Neuronal stem cell (in vitro differentiated cells): ENCODE measurements at regions not wholly inside any gene's neighbourhood (a gene's known extent, or its start where the extent isn't known, plus 50 kb on each side); places are given as distances from the start of the nearest gene placed in this dataset.

Experiments used
- DNase-seq: peaks from one replicate; pipeline ENCODE4 v3.0.0-alpha.2; 2013; ENCODE audit warnings: low spot score
- H2AFZ ChIP-seq: one replicate; pipeline ENCODE4 v1.6.1; 2013; ENCODE audit warnings: mild to moderate bottlenecking, low read length, inconsistent platforms
- H2AK5ac ChIP-seq: 2 replicates; pipeline ENCODE4 v1.6.1; 2013; ENCODE audit warnings: low read depth, mild to moderate bottlenecking, inconsistent platforms, low read length, moderate library complexity, mixed read lengths
- H2BK120ac ChIP-seq: 2 replicates; pipeline ENCODE4 v1.6.1; 2013; ENCODE audit warnings: low read depth, mild to moderate bottlenecking, inconsistent platforms, low read length, moderate library complexity, mixed read lengths
- H2BK12ac ChIP-seq: one replicate; pipeline ENCODE4 v1.6.1; 2013; ENCODE audit warnings: low read length, inconsistent platforms
- H2BK15ac ChIP-seq: 2 replicates; pipeline ENCODE4 v1.6.1; 2013; ENCODE audit warnings: mild to moderate bottlenecking, low read length, inconsistent platforms, mixed read lengths
- H2BK5ac ChIP-seq: one replicate; pipeline ENCODE4 v1.6.1; 2013; ENCODE audit warnings: inconsistent platforms, mild to moderate bottlenecking, low read length, moderate library complexity
- H3K14ac ChIP-seq: one replicate; pipeline ENCODE4 v1.6.1; 2013; ENCODE audit warnings: low read length, inconsistent platforms
- H3K18ac ChIP-seq: 2 replicates; pipeline ENCODE4 v1.6.1; 2013; ENCODE audit warnings: low read length, inconsistent platforms
- H3K23ac ChIP-seq: 2 replicates; pipeline ENCODE4 v1.6.1; 2013; ENCODE audit warnings: low read depth, mild to moderate bottlenecking, mixed read lengths, low read length, inconsistent platforms; ENCODE audit not compliant: poor library complexity
- H3K27ac ChIP-seq: replicated peaks from 3 replicates; pipeline ENCODE4 v1.5.1; 2013; ENCODE audit warnings: low read length, inconsistent platforms
- H3K27me3 ChIP-seq, 3 experiments: 2 replicates each; pipeline ENCODE4 v1.6.1; 2013; ENCODE audit warnings: low read length in 3 of 3, mild to moderate bottlenecking in 2 of 3, inconsistent platforms in 1 of 3, low read depth in 1 of 3, mixed read lengths in 1 of 3, moderate library complexity in 1 of 3; ENCODE audit not compliant: control insufficient read depth in 3 of 3, insufficient read depth in 3 of 3
- H3K36me3 ChIP-seq, 2 donors: replicated peaks in 1 of 2; 2 replicates each; pipeline ENCODE4 v1.6.1; 2013; ENCODE audit warnings: low read length in 2 of 2; ENCODE audit not compliant: control insufficient read depth in 2 of 2, insufficient read depth in 2 of 2
- H3K4ac ChIP-seq: 2 replicates; pipeline ENCODE4 v1.6.1; 2013; ENCODE audit warnings: inconsistent platforms, mild to moderate bottlenecking, low read length, moderate library complexity
- H3K4me1 ChIP-seq, 2 donors: 1 replicate in 1 of 2; 2 replicates in 1 of 2; pipeline ENCODE4 v1.6.1; 2013; ENCODE audit warnings: low read length in 2 of 2, low read depth in 1 of 2; ENCODE audit not compliant: control insufficient read depth in 2 of 2, insufficient read depth in 1 of 2
- H3K4me2 ChIP-seq: one replicate; pipeline ENCODE4 v1.6.1; 2013; ENCODE audit warnings: mild to moderate bottlenecking, low read length, inconsistent platforms; ENCODE audit not compliant: insufficient read depth, poor library complexity, severe bottlenecking
- H3K4me3 ChIP-seq, 2 donors: 2 replicates each; pipeline ENCODE4 v1.5.1; 2013; ENCODE audit warnings: low read length in 2 of 2, mild to moderate bottlenecking in 2 of 2, inconsistent platforms in 1 of 2, moderate library complexity in 1 of 2
- H3K79me1 ChIP-seq: one replicate; pipeline ENCODE4 v1.6.1; 2013; ENCODE audit warnings: low read depth, mild to moderate bottlenecking, inconsistent platforms, low read length, moderate library complexity
- H3K9ac ChIP-seq: one replicate; pipeline ENCODE4 v1.6.1; 2013; ENCODE audit warnings: mild to moderate bottlenecking, low read depth, low read length, inconsistent platforms; ENCODE audit not compliant: poor library complexity
- H3K9me3 ChIP-seq, 2 donors: replicated peaks in 1 of 2; 2 replicates each; pipeline versions ENCODE3 to v1.6.1; 2013; ENCODE audit warnings: low read length in 2 of 2, mild to moderate bottlenecking in 2 of 2, inconsistent platforms in 1 of 2, low read depth in 1 of 2, mixed read lengths in 1 of 2, moderate library complexity in 1 of 2; ENCODE audit not compliant: control insufficient read depth in 2 of 2, insufficient read depth in 1 of 2
- H4K8ac ChIP-seq: one replicate; pipeline ENCODE4 v1.6.1; 2013; ENCODE audit warnings: low read depth, mild to moderate bottlenecking, inconsistent platforms, low read length, moderate library complexity
- H4K91ac ChIP-seq: one replicate; pipeline ENCODE4 v1.6.1; 2013; ENCODE audit warnings: low read length, low read depth, mild to moderate bottlenecking, inconsistent platforms; ENCODE audit not compliant: poor library complexity
- WGBS, 2 donors: extraction: QIAGEN DNeasy Blood & Tissue Kit; methylation state at CpG; one replicate each; pipeline ENCODE4 v1.1.7; 2013; ENCODE audit warnings: missing lambda C conversion rate in 2 of 2, mixed read lengths in 1 of 2; ENCODE audit not compliant: insufficient read length in 2 of 2, insufficient replicate concordance in 1 of 2; ENCODE audit errors: extremely low coverage in 2 of 2; 5-methylcytosine and 5-hydroxymethylcytosine counted together

GRCh38 chr2:2812648-2813047 is 481.6 kb upstream of the MYT1L start:
- Histone ChIP-seq H3K4me3 (no peak overlapping the region), H3K4ac (no peak overlapping the region), H2BK12ac (no peak overlapping the region), H3K79me1 (no peaks in the 10 kb centered on the region), H3K9me3 (peaks cover 0 to 9% of the 10 kb centered on the region in 2 donors), H2BK5ac (no peak overlapping the region), H2BK15ac (no peak overlapping the region), H2AFZ (no peak overlapping the region), H3K4me2 (no peak overlapping the region), H3K23ac (no peak overlapping the region), H2AK5ac (no peak overlapping the region), H2BK120ac (no peak overlapping the region), H4K91ac (no peak overlapping the region), H3K27me3 (no peaks in the 10 kb centered on the region), H3K27ac (no peak overlapping the region), H3K14ac (no peak overlapping the region), H3K4me1 (no peaks in the 10 kb centered on the region), H3K9ac (no peak overlapping the region), H4K8ac (no peak overlapping the region), H3K36me3 (no peaks in the 10 kb centered on the region), H3K18ac (no peak overlapping the region)
- no peak for DNase-seq
- WGBS, 2 donors, result no CpG with 5 or more reads among the region's 2 CpGs

DNA sequence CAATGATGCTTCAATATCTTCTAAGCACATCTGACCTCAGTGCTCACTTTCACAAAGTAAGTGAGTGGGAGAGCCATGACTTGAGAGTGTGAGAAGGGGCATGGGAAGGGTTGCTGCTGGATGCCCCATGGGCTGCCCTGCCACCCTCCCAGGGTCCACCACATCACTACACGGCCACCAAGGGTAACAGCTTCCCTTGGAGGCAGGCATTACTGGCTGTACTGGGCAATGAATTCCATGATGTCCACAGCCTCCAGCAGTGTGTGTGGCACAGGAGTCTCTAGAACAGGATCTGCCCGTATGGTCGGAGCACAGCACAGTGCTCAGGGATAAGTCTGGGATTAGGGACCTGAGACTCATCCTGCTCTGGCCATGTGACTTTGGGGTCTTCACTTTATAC is 481.0 kb upstream of the MYT1L start:
- Histone ChIP-seq H3K18ac (no peak overlapping the region), H3K79me1 (no peaks in the 10 kb centered on the region), H3K36me3 (no peaks in the 10 kb centered on the region), H3K9me3 (peaks cover 0 to 9% of the 10 kb centered on the region in 2 donors), H3K4me2 (no peak overlapping the region), H3K14ac (no peak overlapping the region), H4K91ac (no peak overlapping the region), H3K4me3 (peak overlapping the region in 1 of 2 donors; percentile 67), H2AK5ac (no peak overlapping the region), H3K27ac (no peak overlapping the region), H3K4ac (no peak overlapping the region), H2AFZ (no peak overlapping the region), H4K8ac (no peak overlapping the region), H3K23ac (no peak overlapping the region), H2BK120ac (no peak overlapping the region), H2BK12ac (no peak overlapping the region), H3K4me1 (no peaks in the 10 kb centered on the region), H2BK15ac (no peak overlapping the region), H3K27me3 (no peaks in the 10 kb centered on the region), H2BK5ac (no peak overlapping the region), H3K9ac (no peak overlapping the region)
- DNase-seq, result no peak
- WGBS, 2 donors, result no CpG with 5 or more reads among the region's 3 CpGs

GRCh38 chr2:2810504-2810903 is 479.4 kb upstream of the MYT1L start:
- Histone ChIP-seq H3K9ac (no peak overlapping the region), H2BK5ac (no peak overlapping the region), H3K4ac (no peak overlapping the region), H2AK5ac (no peak overlapping the region), H4K8ac (no peak overlapping the region), H2BK15ac (no peak overlapping the region), H3K9me3 (peaks cover 0 to 9% of the 10 kb centered on the region in 2 donors), H2BK12ac (no peak overlapping the region), H3K27ac (no peak overlapping the region), H3K4me1 (no peaks in the 10 kb centered on the region), H3K79me1 (no peaks in the 10 kb centered on the region), H3K27me3 (no peaks in the 10 kb centered on the region), H3K4me3 (no peak overlapping the region), H2BK120ac (no peak overlapping the region), H3K18ac (no peak overlapping the region), H4K91ac (no peak overlapping the region), H2AFZ (no peak overlapping the region), H3K4me2 (no peak overlapping the region), H3K14ac (no peak overlapping the region), H3K36me3 (no peaks in the 10 kb centered on the region), H3K23ac (no peak overlapping the region)
- WGBS, 2 donors, result no CpG with 5 or more reads among the region's 6 CpGs
- DNase-seq, result no peak

- no peak overlapping the region for H2AFZ ChIP-seq
- H3K4me3 ChIP-seq, result no peak overlapping the region
- H3K4me2 ChIP-seq, result no peak overlapping the region
- H2BK15ac ChIP-seq, result no peak overlapping the region
- H3K9ac ChIP-seq, result no peak overlapping the region
- H3K36me3 ChIP-seq, result no peaks in the 10 kb centered on the region
- H3K4me1 ChIP-seq, result no peaks in the 10 kb centered on the region
- no peak overlapping the region for H4K8ac ChIP-seq
- no peak for DNase-seq
- H3K27ac ChIP-seq, result no peak overlapping the region
- no peaks in the 10 kb centered on the region for H3K79me1 ChIP-seq
- no peak overlapping the region for H4K91ac ChIP-seq
- no peak overlapping the region for H2BK12ac ChIP-seq
- H3K4ac ChIP-seq, result no peak overlapping the region
- H3K27me3 ChIP-seq, result no peaks in the 10 kb centered on the region
- no peak overlapping the region for H3K14ac ChIP-seq
- WGBS, 2 donors, result no CpG with 5 or more reads among the region's 7 CpGs
- H2AK5ac ChIP-seq, result peak overlapping the region; percentile 38
- peaks cover 0 to 9% of the 10 kb centered on the region in 2 donors for H3K9me3 ChIP-seq
- no peak overlapping the region for H2BK5ac ChIP-seq
- H3K23ac ChIP-seq, result no peak overlapping the region
- no peak overlapping the region for H3K18ac ChIP-seq
- H2BK120ac ChIP-seq, result no peak overlapping the region
Measured at GRCh38 chr2:2809771-2810170, 478.7 kb upstream of the MYT1L start.
